ENCODE measurements at regions not wholly inside any gene's neighbourhood (a gene's known extent, or its start where the extent isn't known, plus 50 kb on each side); places are given as distances from the start of the nearest gene placed in this dataset.

DNA sequence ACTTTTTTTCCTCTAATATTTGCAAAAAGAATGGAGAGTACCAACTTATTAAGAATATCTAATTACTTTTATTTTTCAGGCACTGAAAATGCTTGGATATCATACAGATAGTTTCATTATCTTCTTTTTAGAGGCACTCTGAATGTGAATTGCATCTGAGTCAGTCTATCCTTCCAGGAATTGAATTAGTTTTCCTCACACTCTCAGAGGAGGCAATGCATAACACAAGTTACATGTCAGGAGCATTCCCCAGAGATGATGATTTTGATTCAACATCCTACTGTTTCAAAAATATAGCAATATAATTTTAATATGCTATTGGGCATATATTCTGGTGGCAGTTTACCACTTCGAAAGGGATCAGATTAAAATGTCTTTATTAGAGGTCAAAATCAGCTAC is 1315.4 kb downstream of the PCDH9 start:
- TF ChIP-seq, protein P1, sequence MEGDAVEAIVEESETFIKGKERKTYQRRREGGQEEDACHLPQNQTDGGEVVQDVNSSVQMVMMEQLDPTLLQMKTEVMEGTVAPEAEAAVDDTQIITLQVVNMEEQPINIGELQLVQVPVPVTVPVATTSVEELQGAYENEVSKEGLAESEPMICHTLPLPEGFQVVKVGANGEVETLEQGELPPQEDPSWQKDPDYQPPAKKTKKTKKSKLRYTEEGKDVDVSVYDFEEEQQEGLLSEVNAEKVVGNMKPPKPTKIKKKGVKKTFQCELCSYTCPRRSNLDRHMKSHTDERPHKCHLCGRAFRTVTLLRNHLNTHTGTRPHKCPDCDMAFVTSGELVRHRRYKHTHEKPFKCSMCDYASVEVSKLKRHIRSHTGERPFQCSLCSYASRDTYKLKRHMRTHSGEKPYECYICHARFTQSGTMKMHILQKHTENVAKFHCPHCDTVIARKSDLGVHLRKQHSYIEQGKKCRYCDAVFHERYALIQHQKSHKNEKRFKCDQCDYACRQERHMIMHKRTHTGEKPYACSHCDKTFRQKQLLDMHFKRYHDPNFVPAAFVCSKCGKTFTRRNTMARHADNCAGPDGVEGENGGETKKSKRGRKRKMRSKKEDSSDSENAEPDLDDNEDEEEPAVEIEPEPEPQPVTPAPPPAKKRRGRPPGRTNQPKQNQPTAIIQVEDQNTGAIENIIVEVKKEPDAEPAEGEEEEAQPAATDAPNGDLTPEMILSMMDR (IDR thresholded peaks at IDR 0.05) = no peak
- no peak for TF ChIP-seq ZFX (IDR thresholded peaks at IDR 0.05; ENCODE audit: borderline replicate concordance)

Data from 22Rv1 (cell line).